A673 (cell line): ENCODE measurements at regions not wholly inside any gene's neighbourhood (a gene's known extent, or its start where the extent isn't known, plus 50 kb on each side); places are given as distances from the start of the nearest gene placed in this dataset.

Experiments
- EZH2 ChIP-seq: fragments of 200-600 bp; sonication (generic); IDR thresholded peaks from 2 replicates; pipeline ENCODE4 v1.6.1; 2017; ENCODE audit warnings: borderline replicate concordance, low read depth, mild to moderate bottlenecking, mixed read lengths, antibody characterized with exemption, low read length; ENCODE audit not compliant: poor library complexity, severe bottlenecking
- TF ChIP-seq, protein P1 (sequence below): fragments of 300-800, 200-600 bp; sonication (generic); conservative IDR thresholded peaks from 2 replicates; pipeline ENCODE4 v1.5.1; 2017; ENCODE audit warnings: low read depth, mild to moderate bottlenecking, antibody characterized with exemption, low read length, moderate library complexity, mixed read lengths

DNA sequence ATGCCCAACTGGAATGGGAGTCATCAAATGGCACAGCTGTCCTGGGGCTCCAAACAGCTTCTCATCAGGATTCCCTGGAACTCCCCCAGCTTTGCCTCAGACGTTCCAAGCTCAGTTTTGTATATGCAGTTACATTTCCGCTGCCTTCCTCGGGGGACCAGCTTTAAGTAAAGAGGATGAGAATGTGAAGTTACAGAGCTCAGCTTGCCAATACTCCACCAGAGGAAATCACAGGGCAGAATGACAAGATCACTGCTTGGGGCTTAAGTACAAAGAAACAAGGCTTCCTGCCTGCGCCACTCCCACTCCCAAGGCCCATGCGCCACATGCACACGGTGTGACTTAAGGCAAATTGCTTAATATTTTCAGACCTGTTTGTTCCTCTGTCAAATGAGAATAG is 272.4 kb upstream of the CDH11 start:
- TF ChIP-seq, protein P1, sequence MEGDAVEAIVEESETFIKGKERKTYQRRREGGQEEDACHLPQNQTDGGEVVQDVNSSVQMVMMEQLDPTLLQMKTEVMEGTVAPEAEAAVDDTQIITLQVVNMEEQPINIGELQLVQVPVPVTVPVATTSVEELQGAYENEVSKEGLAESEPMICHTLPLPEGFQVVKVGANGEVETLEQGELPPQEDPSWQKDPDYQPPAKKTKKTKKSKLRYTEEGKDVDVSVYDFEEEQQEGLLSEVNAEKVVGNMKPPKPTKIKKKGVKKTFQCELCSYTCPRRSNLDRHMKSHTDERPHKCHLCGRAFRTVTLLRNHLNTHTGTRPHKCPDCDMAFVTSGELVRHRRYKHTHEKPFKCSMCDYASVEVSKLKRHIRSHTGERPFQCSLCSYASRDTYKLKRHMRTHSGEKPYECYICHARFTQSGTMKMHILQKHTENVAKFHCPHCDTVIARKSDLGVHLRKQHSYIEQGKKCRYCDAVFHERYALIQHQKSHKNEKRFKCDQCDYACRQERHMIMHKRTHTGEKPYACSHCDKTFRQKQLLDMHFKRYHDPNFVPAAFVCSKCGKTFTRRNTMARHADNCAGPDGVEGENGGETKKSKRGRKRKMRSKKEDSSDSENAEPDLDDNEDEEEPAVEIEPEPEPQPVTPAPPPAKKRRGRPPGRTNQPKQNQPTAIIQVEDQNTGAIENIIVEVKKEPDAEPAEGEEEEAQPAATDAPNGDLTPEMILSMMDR = no peak
- no peak for TF ChIP-seq EZH2
